ENCODE measurements at regions not wholly inside any gene's neighbourhood (a gene's known extent, or its start where the extent isn't known, plus 50 kb on each side); places are given as distances from the start of the nearest gene placed in this dataset.

- TF ChIP-seq CTCF (IDR thresholded peaks at IDR 0.05; ENCODE audit: insufficient read depth, low read depth, low read length), result no peak
Observed at GRCh38 chr7:35526645-35527044, 168.3 kb downstream of the HERPUD2 start.

GRCh38 chr7:35524112-35524804 is 170.7 kb downstream of the HERPUD2 start:
- no peak overlapping the region for H3K4me3 ChIP-seq (ENCODE audit: low read depth, low read length)
- DNase-seq (ENCODE audit: low read depth), result no peak
- no peak for TF ChIP-seq CTCF (IDR thresholded peaks at IDR 0.05; ENCODE audit: insufficient read depth, low read depth, low read length)

More at GRCh38 chr7:35526645-35527044, 168.3 kb downstream of the HERPUD2 start:
- no peak overlapping the region for H3K4me3 ChIP-seq (ENCODE audit: low read depth, low read length)
- DNase-seq (ENCODE audit: low read depth), result no peak

- no peak overlapping the region for H3K4me3 ChIP-seq (ENCODE audit: low read depth, low read length)
- no peak for TF ChIP-seq CTCF (IDR thresholded peaks at IDR 0.05; ENCODE audit: insufficient read depth, low read depth, low read length)
- no peak for DNase-seq (ENCODE audit: low read depth)
Observed at GRCh38 chr7:35523292-35523691, 171.6 kb downstream of the HERPUD2 start.

- DNase-seq (ENCODE audit: low read depth), result no peak
- no peak overlapping the region for H3K4me3 ChIP-seq (ENCODE audit: low read depth, low read length)
- no peak for TF ChIP-seq CTCF (IDR thresholded peaks at IDR 0.05; ENCODE audit: insufficient read depth, low read depth, low read length)
Observed at GRCh38 chr7:35522697-35523096, 172.2 kb downstream of the HERPUD2 start.

- TF ChIP-seq CTCF (IDR thresholded peaks at IDR 0.05; ENCODE audit: insufficient read depth, low read depth, low read length), result no peak
- H3K4me3 ChIP-seq (ENCODE audit: low read depth, low read length), result no peak overlapping the region
- DNase-seq (ENCODE audit: low read depth), result no peak
Observed at GRCh38 chr7:35521941-35522340, 173.0 kb downstream of the HERPUD2 start.

GRCh38 chr7:35520810-35521625 is 173.9 kb downstream of the HERPUD2 start:
- DNase-seq (ENCODE audit: low read depth), result no peak
- H3K4me3 ChIP-seq (ENCODE audit: low read depth, low read length), result no peak overlapping the region
- no peak for TF ChIP-seq CTCF (IDR thresholded peaks at IDR 0.05; ENCODE audit: insufficient read depth, low read depth, low read length)
